H9 (cell line): ENCODE measurements at regions not wholly inside any gene's neighbourhood (a gene's known extent, or its start where the extent isn't known, plus 50 kb on each side); places are given as distances from the start of the nearest gene placed in this dataset.

Source experiments
- DNase-seq: peaks from one replicate; pipeline ENCODE4 v3.0.0-alpha.2; 2017
- H2AFZ ChIP-seq: one replicate; pipeline ENCODE4 v1.6.1; 2013; ENCODE audit warnings: mild to moderate bottlenecking, low read length, control low read depth, moderate library complexity
- H2AK5ac ChIP-seq: 2 replicates; pipeline ENCODE4 v1.6.1; 2013; ENCODE audit warnings: low read length, control low read depth, mixed read lengths; ENCODE audit not compliant: insufficient read length
- H2BK120ac ChIP-seq: one replicate; pipeline ENCODE4 v1.6.1; 2013; ENCODE audit warnings: low read depth, mild to moderate bottlenecking, low read length, control low read depth, inconsistent platforms; ENCODE audit not compliant: poor library complexity, severe bottlenecking
- H2BK12ac ChIP-seq: 2 replicates; pipeline ENCODE4 v1.6.1; 2013; ENCODE audit warnings: low read length, control low read depth, mixed read lengths, low read depth; ENCODE audit not compliant: insufficient read length
- H2BK15ac ChIP-seq: 2 replicates; pipeline ENCODE4 v1.6.1; 2013; ENCODE audit warnings: low read depth, low read length, control low read depth
- H2BK20ac ChIP-seq: one replicate; pipeline ENCODE4 v1.6.1; 2013; ENCODE audit warnings: low read depth, mild to moderate bottlenecking, low read length, control low read depth, inconsistent platforms; ENCODE audit not compliant: poor library complexity, severe bottlenecking
- H2BK5ac ChIP-seq: 2 replicates; pipeline ENCODE4 v1.6.1; 2013; ENCODE audit warnings: low read length, control low read depth, mixed read lengths; ENCODE audit not compliant: insufficient read length
- H3K14ac ChIP-seq: 2 replicates; pipeline ENCODE4 v1.6.1; 2013; ENCODE audit warnings: low read length, control low read depth; ENCODE audit not compliant: insufficient read depth
- H3K18ac ChIP-seq: 2 replicates; pipeline ENCODE4 v1.6.1; 2013; ENCODE audit warnings: low read depth, mild to moderate bottlenecking, mixed read lengths, low read length, control low read depth; ENCODE audit not compliant: insufficient read length
- H3K23ac ChIP-seq: 2 replicates; pipeline ENCODE4 v1.6.1; 2013; ENCODE audit warnings: low read length, control low read depth, mixed read lengths, low read depth; ENCODE audit not compliant: insufficient read length
- H3K23me2 ChIP-seq: 2 replicates; pipeline ENCODE4 v1.6.1; 2013; ENCODE audit warnings: low read depth, mild to moderate bottlenecking, mixed read lengths, low read length, control low read depth; ENCODE audit not compliant: insufficient read length, poor library complexity, severe bottlenecking
- H3K27ac ChIP-seq: 2 replicates; pipeline ENCODE4 v1.5.1; 2013; ENCODE audit warnings: low read length, control low read depth, mixed read lengths, low read depth; ENCODE audit not compliant: insufficient read length
- H3K27me3 ChIP-seq: 2 replicates; pipeline ENCODE4 v1.6.1; 2013; ENCODE audit warnings: low read length, control low read depth, inconsistent platforms; ENCODE audit not compliant: insufficient read depth
- H3K4ac ChIP-seq: 2 replicates; pipeline ENCODE4 v1.6.1; 2013; ENCODE audit warnings: low read depth, mild to moderate bottlenecking, control low read depth, inconsistent platforms, low read length, moderate library complexity
- H3K4me1 ChIP-seq: 2 replicates; pipeline ENCODE4 v1.6.1; 2013; ENCODE audit warnings: low read length, control low read depth, inconsistent platforms; ENCODE audit not compliant: insufficient read depth
- H3K4me2 ChIP-seq: 2 replicates; pipeline ENCODE4 v1.6.1; 2013; ENCODE audit warnings: low read length, control low read depth, mixed read lengths; ENCODE audit not compliant: insufficient read length, insufficient read depth
- H3K56ac ChIP-seq: 2 replicates; pipeline ENCODE4 v1.6.1; 2013; ENCODE audit warnings: low read depth, mild to moderate bottlenecking, mixed read lengths, low read length, control low read depth; ENCODE audit not compliant: insufficient read length
- H3K79me1 ChIP-seq: 2 replicates; pipeline ENCODE4 v1.6.1; 2013; ENCODE audit warnings: low read depth, mild to moderate bottlenecking, moderate library complexity, low read length, control low read depth, inconsistent platforms; ENCODE audit not compliant: insufficient read depth, poor library complexity, severe bottlenecking
- H3K79me2 ChIP-seq: 2 replicates; pipeline ENCODE4 v1.6.1; 2013; ENCODE audit warnings: low read length, control low read depth, inconsistent platforms; ENCODE audit not compliant: insufficient read depth
- H3K9ac ChIP-seq: 2 replicates; pipeline ENCODE4 v1.6.1; 2013; ENCODE audit warnings: low read length, control low read depth, mixed read lengths; ENCODE audit not compliant: insufficient read length; ENCODE audit errors: extremely low read depth
- H3K9me3 ChIP-seq: one replicate; pipeline ENCODE4 v1.6.1; 2013; ENCODE audit warnings: low read depth, low read length, inconsistent platforms; ENCODE audit not compliant: control insufficient read depth
- H3T11ph ChIP-seq: one replicate; pipeline ENCODE4 v1.6.1; 2013; ENCODE audit warnings: mild to moderate bottlenecking, low read length, control low read depth, inconsistent platforms
- H4K20me1 ChIP-seq: one replicate; pipeline ENCODE4 v1.6.1; 2013; ENCODE audit not compliant: control insufficient read depth, insufficient read length, insufficient read depth
- H4K5ac ChIP-seq: 2 replicates; pipeline ENCODE4 v1.6.1; 2013; ENCODE audit warnings: low read depth, mild to moderate bottlenecking, mixed read lengths, low read length, control low read depth; ENCODE audit not compliant: insufficient read length
- H4K8ac ChIP-seq: replicated peaks from 2 replicates; pipeline ENCODE4 v1.6.1; 2013; ENCODE audit warnings: low read length, control low read depth, mixed read lengths, low read depth; ENCODE audit not compliant: insufficient read length
- H4K91ac ChIP-seq: 2 replicates; pipeline ENCODE4 v1.6.1; 2013; ENCODE audit warnings: low read depth, mild to moderate bottlenecking, moderate library complexity, mixed read lengths, low read length, control low read depth; ENCODE audit not compliant: insufficient read length
- H3K27ac Mint-ChIP-seq, 3 experiments: 2 replicates in 2 of 3; 3 replicates in 1 of 3; pipeline ENCODE4 v1.8.0; 2020 to 2021; ENCODE audit warnings: mixed read lengths in 3 of 3, mild to moderate bottlenecking in 1 of 3, moderate library complexity in 1 of 3
- H3K27me3 Mint-ChIP-seq: 2 replicates; pipeline ENCODE4 v1.8.0; 2021; ENCODE audit warnings: low read depth, mild to moderate bottlenecking, moderate library complexity, mixed read lengths
- H3K36me3 Mint-ChIP-seq, 3 experiments: 2 replicates in 2 of 3; 3 replicates in 1 of 3; pipeline ENCODE4 v1.8.0; 2020 to 2021; ENCODE audit warnings: low read depth in 3 of 3, mixed read lengths in 3 of 3; ENCODE audit not compliant: insufficient read depth in 1 of 3
- H3K4me1 Mint-ChIP-seq, 2 experiments: 2 replicates each; pipeline ENCODE4 v1.8.0; 2020; ENCODE audit warnings: mixed read lengths in 2 of 2
- H3K4me3 Mint-ChIP-seq, 2 experiments: 2 replicates in 1 of 2; 3 replicates in 1 of 2; pipeline ENCODE4 v1.8.0; 2020 to 2021; ENCODE audit warnings: mild to moderate bottlenecking in 2 of 2, mixed read lengths in 2 of 2, moderate library complexity in 1 of 2
- H3K9me3 Mint-ChIP-seq, 2 experiments: 2 replicates in 1 of 2; 3 replicates in 1 of 2; pipeline ENCODE4 v1.8.0; 2020; ENCODE audit warnings: mild to moderate bottlenecking in 2 of 2, mixed read lengths in 2 of 2, moderate library complexity in 1 of 2
- CTCF ChIP-seq: fragments of 200-600 bp; sonication (generic); conservative IDR thresholded peaks from 3 replicates; pipeline ENCODE4 v1.8.0; 2021; ENCODE audit warnings: antibody characterized with exemption, mild to moderate bottlenecking
- WGBS: extraction: QIAGEN DNeasy Blood & Tissue Kit; methylation state at CpG from one replicate; pipeline ENCODE4 v1.1.7; 2013; ENCODE audit warnings: missing lambda C conversion rate, low lambda C conversion rate, mixed read lengths; ENCODE audit not compliant: insufficient read length; ENCODE audit errors: extremely low coverage; 5-methylcytosine and 5-hydroxymethylcytosine counted together

DNA sequence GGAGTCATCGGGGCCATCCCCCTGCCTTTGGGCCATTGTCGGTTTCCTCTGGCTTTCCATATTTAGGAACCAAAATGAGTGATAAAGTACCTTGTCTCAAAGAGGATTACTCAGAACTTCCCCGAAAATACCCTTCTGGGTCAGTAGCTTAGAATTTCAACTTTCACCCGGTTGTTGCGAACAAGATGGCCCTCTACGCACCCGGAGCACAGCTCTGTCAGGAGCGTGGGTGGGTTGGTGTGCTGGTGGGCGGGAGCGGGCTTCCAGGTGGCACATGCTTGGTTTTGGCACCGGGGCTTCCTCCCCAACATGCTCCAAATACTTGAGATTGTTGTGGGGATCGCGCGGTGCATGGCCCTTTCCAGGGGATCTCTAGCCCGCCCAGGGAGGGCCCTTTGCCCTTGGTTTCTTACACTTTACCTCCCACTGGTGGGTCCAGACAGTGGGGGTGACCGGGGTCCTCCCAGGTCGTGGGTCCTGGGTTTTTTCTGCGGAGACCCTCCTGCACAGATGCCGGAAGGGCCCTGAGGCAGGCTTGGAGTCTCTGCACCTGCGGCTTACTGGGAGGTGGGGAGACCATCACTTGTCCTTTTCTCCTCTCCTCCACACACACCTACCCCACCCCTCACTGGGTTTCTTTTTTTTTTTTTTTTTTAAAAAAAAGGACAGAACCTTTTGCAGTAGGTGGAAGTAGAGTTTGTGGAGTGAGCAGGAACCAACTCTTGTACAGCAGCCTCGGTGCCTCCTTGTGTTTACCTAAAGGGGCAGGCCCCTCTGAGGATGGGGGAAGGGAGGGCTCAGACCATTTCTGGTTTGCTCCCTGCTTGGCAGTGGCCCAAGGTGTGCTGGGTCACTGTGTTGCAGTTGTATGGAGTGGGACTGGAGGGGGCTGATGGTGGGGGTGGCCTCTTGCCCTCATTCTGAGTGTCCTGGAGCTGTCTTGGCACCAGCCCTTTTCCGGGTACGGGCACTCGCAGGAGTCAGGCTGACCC lies 142.1 kb downstream of the SEC14L1 start:
- Mint-ChIP-seq H3K4me1 (peaks cover 40 to 42% of the 10 kb centered on the region in 2 experiments), H3K36me3 (peaks cover 0 to 10% (median 7%) of the 10 kb centered on the region in 3 experiments; a peak in 5 of 7 replicates), H3K27me3 (peaks cover 24% of the 10 kb centered on the region), H3K9me3 (no peaks in the 10 kb centered on the region; a peak in 1 of 5 replicates), H3K27ac (no peak overlapping the region), H3K4me3 (peak overlapping the region; percentile 83 to 90)
- Histone ChIP-seq H3K4ac (no peak overlapping the region), H4K91ac (no peak overlapping the region), H3K14ac (no peak overlapping the region), H3T11ph (no peak overlapping the region), H2BK5ac (no peak overlapping the region), H3K9me3 (no peaks in the 10 kb centered on the region), H2BK120ac (no peak overlapping the region), H3K4me1 (no peaks in the 10 kb centered on the region; the same call in 1 of the 2 replicates), H3K56ac (no peak overlapping the region), H3K23me2 (peaks cover 21% of the 10 kb centered on the region), H3K23ac (no peak overlapping the region), H2BK15ac (no peak overlapping the region), H3K79me1 (no peaks in the 10 kb centered on the region), H3K27me3 (peaks cover 3% of the 10 kb centered on the region; the same call in 1 of the 2 replicates), H3K18ac (no peak overlapping the region), H4K5ac (no peak overlapping the region), H4K8ac (no peak overlapping the region), H4K20me1 (no peaks in the 10 kb centered on the region), H3K9ac (no peak overlapping the region), H3K27ac (no peak overlapping the region), H3K79me2 (peaks cover 4% of the 10 kb centered on the region; the same call in 1 of the 2 replicates), H2AFZ (no peak overlapping the region), H2BK20ac (no peak overlapping the region), H2BK12ac (no peak overlapping the region), H2AK5ac (no peak overlapping the region), H3K4me2 (peak overlapping the region; percentile 48)
- TF ChIP-seq CTCF, result no peak
- peak; percentile 70 for DNase-seq
- WGBS, result no CpG with 5 or more reads among the region's 24 CpGs
